BJ (cell line): ENCODE measurements at regions not wholly inside any gene's neighbourhood (a gene's known extent, or its start where the extent isn't known, plus 50 kb on each side); places are given as distances from the start of the nearest gene placed in this dataset.
"Not testable (repeated sequence)": the region's sequence is repeated elsewhere in the genome, so short reads cannot be mapped to it uniquely, and the experiment has no call there.

ENCODE experiments used
- CTCF ChIA-PET: fragments of 350-600 bp; formaldehyde crosslinking; extraction: SDS; loops from one replicate; lab custom pipeline; 2021; ENCODE audit warnings: antibody characterized with exemption, inconsistent platforms; lab: Yijun Ruan, JAX
- POLR2A ChIA-PET: fragments of 300-600 bp; sonication (Branson Sonifier 250); formaldehyde crosslinking; extraction: SDS; loops from one replicate; lab custom pipeline; 2021; ENCODE audit warnings: antibody characterized with exemption; lab: Charles Lee
- DNase-seq: peaks from one replicate; pipeline ENCODE4 v3.0.0-alpha.2; 2011; ENCODE audit warnings: low read depth
- H3K27me3 ChIP-seq: 2 replicates; pipeline ENCODE4 v1.6.0; 2011; ENCODE audit warnings: low read length; ENCODE audit not compliant: control insufficient read depth, insufficient read depth
- H3K36me3 ChIP-seq: 2 replicates; pipeline ENCODE4 v1.5.1; 2011; ENCODE audit warnings: low read length; ENCODE audit not compliant: control insufficient read depth, insufficient read depth
- H3K4me3 ChIP-seq: 2 replicates; pipeline ENCODE4 v1.5.1; 2011; ENCODE audit warnings: low read depth, mild to moderate bottlenecking, control low read depth, low read length
- TF ChIP-seq, protein P1 (sequence below): IDR thresholded peaks from 2 replicates; pipeline ENCODE4 v1.5.1; 2011; ENCODE audit warnings: low read depth, mild to moderate bottlenecking, control low read depth, inconsistent platforms, low read length, moderate library complexity; ENCODE audit not compliant: insufficient read depth

DNA sequence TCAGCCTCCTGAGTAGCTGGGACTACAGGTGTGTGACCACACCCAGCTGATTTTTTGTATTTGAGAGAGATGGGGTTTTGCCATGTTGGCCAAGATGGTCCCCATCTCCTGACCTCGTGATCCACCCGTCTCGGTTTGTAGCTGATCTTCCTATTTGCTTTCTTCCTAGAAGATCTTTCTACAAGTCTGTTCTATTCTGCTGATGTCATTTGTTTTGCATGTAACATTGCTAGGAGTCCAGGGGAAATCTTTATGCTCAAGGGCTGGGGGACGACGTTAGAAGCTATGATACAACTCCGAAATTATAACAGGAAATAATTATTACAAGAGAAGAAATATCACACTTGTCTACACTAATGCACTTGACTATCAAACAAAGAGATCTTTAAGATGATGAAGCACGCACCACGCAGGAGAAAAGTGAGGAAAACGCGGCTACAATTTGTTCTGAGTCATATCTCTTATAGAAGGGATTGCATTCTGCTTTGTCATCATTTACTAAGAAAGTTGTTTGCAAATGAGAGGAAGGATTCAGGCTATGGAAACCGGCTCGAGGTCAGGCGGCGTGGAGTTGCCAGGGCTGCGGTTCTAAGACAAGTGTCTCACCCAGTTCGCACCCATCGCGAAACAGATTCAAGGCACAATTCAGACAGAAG, 103.0 kb upstream of the CARD11 start:
- DNase-seq, result no peak
- TF ChIP-seq, protein P1, sequence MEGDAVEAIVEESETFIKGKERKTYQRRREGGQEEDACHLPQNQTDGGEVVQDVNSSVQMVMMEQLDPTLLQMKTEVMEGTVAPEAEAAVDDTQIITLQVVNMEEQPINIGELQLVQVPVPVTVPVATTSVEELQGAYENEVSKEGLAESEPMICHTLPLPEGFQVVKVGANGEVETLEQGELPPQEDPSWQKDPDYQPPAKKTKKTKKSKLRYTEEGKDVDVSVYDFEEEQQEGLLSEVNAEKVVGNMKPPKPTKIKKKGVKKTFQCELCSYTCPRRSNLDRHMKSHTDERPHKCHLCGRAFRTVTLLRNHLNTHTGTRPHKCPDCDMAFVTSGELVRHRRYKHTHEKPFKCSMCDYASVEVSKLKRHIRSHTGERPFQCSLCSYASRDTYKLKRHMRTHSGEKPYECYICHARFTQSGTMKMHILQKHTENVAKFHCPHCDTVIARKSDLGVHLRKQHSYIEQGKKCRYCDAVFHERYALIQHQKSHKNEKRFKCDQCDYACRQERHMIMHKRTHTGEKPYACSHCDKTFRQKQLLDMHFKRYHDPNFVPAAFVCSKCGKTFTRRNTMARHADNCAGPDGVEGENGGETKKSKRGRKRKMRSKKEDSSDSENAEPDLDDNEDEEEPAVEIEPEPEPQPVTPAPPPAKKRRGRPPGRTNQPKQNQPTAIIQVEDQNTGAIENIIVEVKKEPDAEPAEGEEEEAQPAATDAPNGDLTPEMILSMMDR, result no peak
- H3K36me3 ChIP-seq, result no peaks in the 10 kb centered on the region
- ChIA-PET CTCF (interaction anchor here (0.6 kb wide), 2 partner anchors 542 to 549 kb away, joined by 4 read pairs; no protein-coding TSS in a partner anchor), POLR2A (no interaction called here)
- H3K27me3 ChIP-seq, result no peaks in the 10 kb centered on the region
- H3K4me3 ChIP-seq, result no peak overlapping the region

DNA sequence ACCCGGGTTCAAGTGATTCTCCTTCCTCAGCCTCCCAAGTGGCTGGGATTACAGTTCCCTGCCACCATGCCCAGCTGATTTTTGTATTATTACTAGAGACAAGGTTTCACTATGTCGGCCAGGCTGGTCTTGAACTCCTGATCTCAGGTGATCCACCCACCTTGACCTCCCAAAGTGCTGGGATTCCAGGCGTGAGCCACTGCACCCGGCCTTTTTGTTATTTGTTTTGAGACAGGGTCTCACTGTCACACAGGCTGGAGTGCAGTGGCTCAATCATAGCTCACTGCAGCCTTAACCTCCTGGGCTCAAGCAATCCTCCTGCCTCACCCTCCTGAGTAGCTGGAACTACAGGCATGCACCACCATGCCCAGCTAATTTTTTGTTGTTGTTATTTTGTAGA, 104.8 kb upstream of the CARD11 start:
- H3K27me3 ChIP-seq, DNase-seq, H3K4me3 ChIP-seq, CTCF ChIA-PET, H3K36me3 ChIP-seq, POLR2A ChIA-PET: not testable (repeated sequence)

DNA sequence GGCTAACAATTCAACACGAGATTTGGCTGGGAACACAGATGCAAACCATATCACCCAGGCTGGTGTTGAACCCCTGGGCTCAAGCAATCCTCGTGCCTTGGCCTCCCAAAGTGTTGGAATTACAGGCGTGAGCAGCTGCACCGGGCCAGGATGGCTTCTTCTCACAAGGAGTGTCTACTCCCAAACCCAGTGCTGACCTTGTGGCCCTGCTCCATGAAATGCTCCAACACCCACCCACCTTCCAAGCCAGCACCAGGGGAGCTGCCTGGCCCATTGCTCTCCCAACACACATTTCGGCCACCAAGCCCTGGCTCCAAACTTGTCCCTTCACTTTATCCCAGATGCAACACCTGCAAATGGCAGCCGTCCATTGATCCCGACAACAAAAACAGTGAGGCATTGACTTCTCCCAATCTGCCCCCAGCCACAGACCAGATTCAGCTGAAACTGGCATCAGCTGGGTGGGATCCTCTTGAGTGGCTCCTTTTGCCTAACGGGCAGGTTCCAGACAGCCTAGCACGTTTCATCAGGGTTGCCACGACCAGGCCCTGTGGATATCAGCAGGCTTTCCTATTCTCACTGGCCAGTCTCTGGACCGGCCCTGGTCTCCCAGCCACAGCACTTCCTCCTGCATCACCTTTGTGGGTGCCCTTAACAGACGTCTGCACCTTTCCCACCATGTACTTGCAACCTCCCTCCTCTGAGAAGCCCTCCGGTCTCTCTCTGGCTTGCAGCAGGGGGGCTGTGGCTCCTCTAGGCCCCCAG, 105.7 kb upstream of the CARD11 start:
- no peak for DNase-seq
- ChIA-PET POLR2A (no interaction called here), CTCF (no interaction called here)
- TF ChIP-seq, protein P1, result no peak
- Histone ChIP-seq H3K4me3 (no peak overlapping the region), H3K36me3 (no peaks in the 10 kb centered on the region), H3K27me3 (no peaks in the 10 kb centered on the region)

DNA sequence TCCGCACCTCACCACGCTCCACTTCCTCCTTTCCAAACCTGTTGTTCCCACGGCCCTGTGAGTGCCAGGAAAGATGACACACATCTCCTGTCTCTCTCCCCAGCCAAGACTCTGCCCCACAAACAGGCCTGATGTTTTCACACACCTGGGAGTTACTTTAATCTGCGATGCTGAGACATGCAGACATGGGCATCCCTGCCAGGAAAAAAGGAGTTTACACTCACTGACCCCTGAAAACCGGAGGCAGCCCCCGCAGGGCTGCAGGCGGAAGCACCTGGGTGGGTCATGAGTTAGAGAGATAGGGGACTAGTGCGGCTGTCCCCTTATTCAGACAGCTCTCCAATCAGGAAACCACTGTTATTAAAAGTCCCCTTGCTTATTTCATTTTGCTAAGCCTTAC, 106.4 kb upstream of the CARD11 start:
- POLR2A ChIA-PET, result no interaction called here
- H3K36me3 ChIP-seq, result no peaks in the 10 kb centered on the region
- DNase-seq, result no peak
- no peaks in the 10 kb centered on the region for H3K27me3 ChIP-seq
- CTCF ChIA-PET, result no interaction called here
- no peak overlapping the region for H3K4me3 ChIP-seq
- TF ChIP-seq, protein P1, result no peak

DNA sequence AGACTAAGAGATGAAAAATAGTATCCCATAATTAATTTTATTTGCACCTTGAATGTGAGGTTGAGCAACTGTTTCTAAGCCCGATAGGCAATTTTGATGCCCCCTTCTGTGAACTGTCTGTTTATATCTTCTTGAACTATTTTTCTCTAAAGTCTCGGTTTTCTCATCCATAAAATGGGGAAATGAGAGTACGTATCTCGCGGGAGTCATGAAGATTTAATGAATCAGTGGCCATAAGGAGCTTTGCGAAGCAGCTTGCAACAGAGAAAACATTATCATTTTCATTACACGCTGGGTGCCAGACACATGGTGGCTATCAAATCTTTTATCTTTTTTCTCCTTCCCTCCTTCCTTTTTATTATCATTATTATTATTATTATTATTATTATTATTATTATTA, 108.1 kb upstream of the CARD11 start:
- no peaks in the 10 kb centered on the region for H3K27me3 ChIP-seq
- TF ChIP-seq, protein P1, result no peak
- no peaks in the 10 kb centered on the region for H3K36me3 ChIP-seq
- DNase-seq, result no peak
- ChIA-PET POLR2A (no interaction called here), CTCF (no interaction called here)
- no peak overlapping the region for H3K4me3 ChIP-seq
